H9 (cell line): ENCODE measurements at regions not wholly inside any gene's neighbourhood (a gene's known extent, or its start where the extent isn't known, plus 50 kb on each side); places are given as distances from the start of the nearest gene placed in this dataset.

ENCODE experiments used
- DNase-seq: peaks from one replicate; pipeline ENCODE4 v3.0.0-alpha.2; 2017
- H2AFZ ChIP-seq: one replicate; pipeline ENCODE4 v1.6.1; 2013; ENCODE audit warnings: mild to moderate bottlenecking, low read length, control low read depth, moderate library complexity
- H2AK5ac ChIP-seq: 2 replicates; pipeline ENCODE4 v1.6.1; 2013; ENCODE audit warnings: low read length, control low read depth, mixed read lengths; ENCODE audit not compliant: insufficient read length
- H2BK120ac ChIP-seq: one replicate; pipeline ENCODE4 v1.6.1; 2013; ENCODE audit warnings: low read depth, mild to moderate bottlenecking, low read length, control low read depth, inconsistent platforms; ENCODE audit not compliant: poor library complexity, severe bottlenecking
- H2BK12ac ChIP-seq: 2 replicates; pipeline ENCODE4 v1.6.1; 2013; ENCODE audit warnings: low read length, control low read depth, mixed read lengths, low read depth; ENCODE audit not compliant: insufficient read length
- H2BK15ac ChIP-seq: 2 replicates; pipeline ENCODE4 v1.6.1; 2013; ENCODE audit warnings: low read depth, low read length, control low read depth
- H2BK20ac ChIP-seq: one replicate; pipeline ENCODE4 v1.6.1; 2013; ENCODE audit warnings: low read depth, mild to moderate bottlenecking, low read length, control low read depth, inconsistent platforms; ENCODE audit not compliant: poor library complexity, severe bottlenecking
- H2BK5ac ChIP-seq: 2 replicates; pipeline ENCODE4 v1.6.1; 2013; ENCODE audit warnings: low read length, control low read depth, mixed read lengths; ENCODE audit not compliant: insufficient read length
- H3K14ac ChIP-seq: 2 replicates; pipeline ENCODE4 v1.6.1; 2013; ENCODE audit warnings: low read length, control low read depth; ENCODE audit not compliant: insufficient read depth
- H3K18ac ChIP-seq: 2 replicates; pipeline ENCODE4 v1.6.1; 2013; ENCODE audit warnings: low read depth, mild to moderate bottlenecking, mixed read lengths, low read length, control low read depth; ENCODE audit not compliant: insufficient read length
- H3K23ac ChIP-seq: 2 replicates; pipeline ENCODE4 v1.6.1; 2013; ENCODE audit warnings: low read length, control low read depth, mixed read lengths, low read depth; ENCODE audit not compliant: insufficient read length
- H3K23me2 ChIP-seq: 2 replicates; pipeline ENCODE4 v1.6.1; 2013; ENCODE audit warnings: low read depth, mild to moderate bottlenecking, mixed read lengths, low read length, control low read depth; ENCODE audit not compliant: insufficient read length, poor library complexity, severe bottlenecking
- H3K27ac ChIP-seq: 2 replicates; pipeline ENCODE4 v1.5.1; 2013; ENCODE audit warnings: low read length, control low read depth, mixed read lengths, low read depth; ENCODE audit not compliant: insufficient read length
- H3K27me3 ChIP-seq: 2 replicates; pipeline ENCODE4 v1.6.1; 2013; ENCODE audit warnings: low read length, control low read depth, inconsistent platforms; ENCODE audit not compliant: insufficient read depth
- H3K4ac ChIP-seq: 2 replicates; pipeline ENCODE4 v1.6.1; 2013; ENCODE audit warnings: low read depth, mild to moderate bottlenecking, control low read depth, inconsistent platforms, low read length, moderate library complexity
- H3K4me1 ChIP-seq: 2 replicates; pipeline ENCODE4 v1.6.1; 2013; ENCODE audit warnings: low read length, control low read depth, inconsistent platforms; ENCODE audit not compliant: insufficient read depth
- H3K4me2 ChIP-seq: 2 replicates; pipeline ENCODE4 v1.6.1; 2013; ENCODE audit warnings: low read length, control low read depth, mixed read lengths; ENCODE audit not compliant: insufficient read length, insufficient read depth
- H3K56ac ChIP-seq: 2 replicates; pipeline ENCODE4 v1.6.1; 2013; ENCODE audit warnings: low read depth, mild to moderate bottlenecking, mixed read lengths, low read length, control low read depth; ENCODE audit not compliant: insufficient read length
- H3K79me1 ChIP-seq: 2 replicates; pipeline ENCODE4 v1.6.1; 2013; ENCODE audit warnings: low read depth, mild to moderate bottlenecking, moderate library complexity, low read length, control low read depth, inconsistent platforms; ENCODE audit not compliant: insufficient read depth, poor library complexity, severe bottlenecking
- H3K79me2 ChIP-seq: 2 replicates; pipeline ENCODE4 v1.6.1; 2013; ENCODE audit warnings: low read length, control low read depth, inconsistent platforms; ENCODE audit not compliant: insufficient read depth
- H3K9ac ChIP-seq: 2 replicates; pipeline ENCODE4 v1.6.1; 2013; ENCODE audit warnings: low read length, control low read depth, mixed read lengths; ENCODE audit not compliant: insufficient read length; ENCODE audit errors: extremely low read depth
- H3K9me3 ChIP-seq: one replicate; pipeline ENCODE4 v1.6.1; 2013; ENCODE audit warnings: low read depth, low read length, inconsistent platforms; ENCODE audit not compliant: control insufficient read depth
- H3T11ph ChIP-seq: one replicate; pipeline ENCODE4 v1.6.1; 2013; ENCODE audit warnings: mild to moderate bottlenecking, low read length, control low read depth, inconsistent platforms
- H4K20me1 ChIP-seq: one replicate; pipeline ENCODE4 v1.6.1; 2013; ENCODE audit not compliant: control insufficient read depth, insufficient read length, insufficient read depth
- H4K5ac ChIP-seq: 2 replicates; pipeline ENCODE4 v1.6.1; 2013; ENCODE audit warnings: low read depth, mild to moderate bottlenecking, mixed read lengths, low read length, control low read depth; ENCODE audit not compliant: insufficient read length
- H4K8ac ChIP-seq: replicated peaks from 2 replicates; pipeline ENCODE4 v1.6.1; 2013; ENCODE audit warnings: low read length, control low read depth, mixed read lengths, low read depth; ENCODE audit not compliant: insufficient read length
- H4K91ac ChIP-seq: 2 replicates; pipeline ENCODE4 v1.6.1; 2013; ENCODE audit warnings: low read depth, mild to moderate bottlenecking, moderate library complexity, mixed read lengths, low read length, control low read depth; ENCODE audit not compliant: insufficient read length
- H3K27ac Mint-ChIP-seq, 3 experiments: 2 replicates in 2 of 3; 3 replicates in 1 of 3; pipeline ENCODE4 v1.8.0; 2020 to 2021; ENCODE audit warnings: mixed read lengths in 3 of 3, mild to moderate bottlenecking in 1 of 3, moderate library complexity in 1 of 3
- H3K27me3 Mint-ChIP-seq: 2 replicates; pipeline ENCODE4 v1.8.0; 2021; ENCODE audit warnings: low read depth, mild to moderate bottlenecking, moderate library complexity, mixed read lengths
- H3K36me3 Mint-ChIP-seq, 3 experiments: 2 replicates in 2 of 3; 3 replicates in 1 of 3; pipeline ENCODE4 v1.8.0; 2020 to 2021; ENCODE audit warnings: low read depth in 3 of 3, mixed read lengths in 3 of 3; ENCODE audit not compliant: insufficient read depth in 1 of 3
- H3K4me1 Mint-ChIP-seq, 2 experiments: 2 replicates each; pipeline ENCODE4 v1.8.0; 2020; ENCODE audit warnings: mixed read lengths in 2 of 2
- H3K4me3 Mint-ChIP-seq, 2 experiments: 2 replicates in 1 of 2; 3 replicates in 1 of 2; pipeline ENCODE4 v1.8.0; 2020 to 2021; ENCODE audit warnings: mild to moderate bottlenecking in 2 of 2, mixed read lengths in 2 of 2, moderate library complexity in 1 of 2
- H3K9me3 Mint-ChIP-seq, 2 experiments: 2 replicates in 1 of 2; 3 replicates in 1 of 2; pipeline ENCODE4 v1.8.0; 2020; ENCODE audit warnings: mild to moderate bottlenecking in 2 of 2, mixed read lengths in 2 of 2, moderate library complexity in 1 of 2
- WGBS: extraction: QIAGEN DNeasy Blood & Tissue Kit; methylation state at CpG from one replicate; pipeline ENCODE4 v1.1.7; 2013; ENCODE audit warnings: missing lambda C conversion rate, low lambda C conversion rate, mixed read lengths; ENCODE audit not compliant: insufficient read length; ENCODE audit errors: extremely low coverage; 5-methylcytosine and 5-hydroxymethylcytosine counted together
- TF ChIP-seq, protein P1 (sequence below): fragments of 200-600 bp; sonication (generic); conservative IDR thresholded peaks from 3 replicates; pipeline ENCODE4 v1.8.0; 2021; ENCODE audit warnings: antibody characterized with exemption, mild to moderate bottlenecking

DNA sequence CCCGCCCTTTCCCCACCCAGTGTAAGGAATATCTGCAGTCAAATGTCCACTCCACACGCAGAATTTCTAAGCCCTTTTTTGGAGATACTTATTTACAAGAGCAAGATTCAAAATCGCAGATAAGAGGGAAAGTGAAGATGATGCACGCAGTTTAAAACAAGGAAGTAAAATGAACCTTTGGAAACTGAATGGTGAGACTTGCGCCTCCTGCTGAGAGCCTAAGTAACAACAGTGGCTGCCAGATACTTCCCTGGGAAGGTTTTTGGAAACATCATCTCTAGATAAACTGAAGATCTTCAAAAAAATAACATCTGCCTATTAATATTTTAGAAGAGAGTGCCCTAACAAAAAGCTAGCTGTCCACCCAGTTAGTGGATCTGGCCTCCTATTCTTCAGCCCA is 963.1 kb upstream of the FAT3 start:
- no peak overlapping the region for H2BK20ac ChIP-seq
- Mint-ChIP-seq H3K4me1 (peaks cover 4 to 7% of the 10 kb centered on the region in 2 experiments; a peak in 3 of 4 replicates), H3K27me3 (no peaks in the 10 kb centered on the region), H3K4me3 (peak overlapping the region in 1 of 2 experiments; percentile 45; a peak in 2 of 5 replicates), H3K36me3 (no peaks in the 10 kb centered on the region), H3K27ac (no peak overlapping the region), H3K9me3 (peaks cover under 1% of the 10 kb centered on the region in 2 experiments; a peak in 2 of 5 replicates)
- H3K4ac ChIP-seq: no peak overlapping the region
- no peak overlapping the region for H2AK5ac ChIP-seq
- no peaks in the 10 kb centered on the region for H3K9me3 ChIP-seq
- no peak overlapping the region for H3K27ac ChIP-seq
- no peak overlapping the region for H3T11ph ChIP-seq
- DNase-seq: no peak
- H3K9ac ChIP-seq: no peak overlapping the region
- H3K23ac ChIP-seq: no peak overlapping the region
- H3K4me2 ChIP-seq: peak overlapping the region; percentile 32
- H2BK12ac ChIP-seq: no peak overlapping the region
- no peaks in the 10 kb centered on the region for H3K23me2 ChIP-seq
- no peak overlapping the region for H4K5ac ChIP-seq
- H4K91ac ChIP-seq: no peak overlapping the region
- H2BK5ac ChIP-seq: no peak overlapping the region
- no peaks in the 10 kb centered on the region for H3K79me1 ChIP-seq
- H2BK15ac ChIP-seq: no peak overlapping the region
- H2BK120ac ChIP-seq: no peak overlapping the region
- no peak overlapping the region for H3K14ac ChIP-seq
- H3K56ac ChIP-seq: no peak overlapping the region
- no peaks in the 10 kb centered on the region for H3K79me2 ChIP-seq
- H3K4me1 ChIP-seq: no peaks in the 10 kb centered on the region
- no peaks in the 10 kb centered on the region for H4K20me1 ChIP-seq
- H3K27me3 ChIP-seq: no peaks in the 10 kb centered on the region
- H4K8ac ChIP-seq: no peak overlapping the region
- TF ChIP-seq, protein P1, sequence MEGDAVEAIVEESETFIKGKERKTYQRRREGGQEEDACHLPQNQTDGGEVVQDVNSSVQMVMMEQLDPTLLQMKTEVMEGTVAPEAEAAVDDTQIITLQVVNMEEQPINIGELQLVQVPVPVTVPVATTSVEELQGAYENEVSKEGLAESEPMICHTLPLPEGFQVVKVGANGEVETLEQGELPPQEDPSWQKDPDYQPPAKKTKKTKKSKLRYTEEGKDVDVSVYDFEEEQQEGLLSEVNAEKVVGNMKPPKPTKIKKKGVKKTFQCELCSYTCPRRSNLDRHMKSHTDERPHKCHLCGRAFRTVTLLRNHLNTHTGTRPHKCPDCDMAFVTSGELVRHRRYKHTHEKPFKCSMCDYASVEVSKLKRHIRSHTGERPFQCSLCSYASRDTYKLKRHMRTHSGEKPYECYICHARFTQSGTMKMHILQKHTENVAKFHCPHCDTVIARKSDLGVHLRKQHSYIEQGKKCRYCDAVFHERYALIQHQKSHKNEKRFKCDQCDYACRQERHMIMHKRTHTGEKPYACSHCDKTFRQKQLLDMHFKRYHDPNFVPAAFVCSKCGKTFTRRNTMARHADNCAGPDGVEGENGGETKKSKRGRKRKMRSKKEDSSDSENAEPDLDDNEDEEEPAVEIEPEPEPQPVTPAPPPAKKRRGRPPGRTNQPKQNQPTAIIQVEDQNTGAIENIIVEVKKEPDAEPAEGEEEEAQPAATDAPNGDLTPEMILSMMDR: peak; percentile 67
- peak overlapping the region; percentile 88 for H2AFZ ChIP-seq
- WGBS: no CpG with 5 or more reads among the region's 5 CpGs
- no peak overlapping the region for H3K18ac ChIP-seq
